K562 (cell line): ENCODE measurements at regions not wholly inside any gene's neighbourhood (a gene's known extent, or its start where the extent isn't known, plus 50 kb on each side); places are given as distances from the start of the nearest gene placed in this dataset.

Source experiments
- ATAC-seq: fragments of 200-7000 bp; cut with Tn5 transposase; 3 replicates; pipeline ENCODE4 v1.9.1; 2020; ENCODE audit warnings: moderate library complexity
- BruUV-seq: library from RNA; stranded (reverse); fragments of 400-500 nt; replicated peaks from 2 replicates; lab custom pipeline; 2021; lab: Mats Ljungman, UMichigan
- CTCF ChIA-PET: fragments of 300-600 bp; formaldehyde crosslinking; extraction: SDS; loops from one replicate; lab custom pipeline; 2021; ENCODE audit warnings: low intra/inter-chr PET ratio; lab: Yijun Ruan, JAX
- POLR2A ChIA-PET: fragments of 300-600, 350-650 bp; sonication (Branson Sonifier 250); formaldehyde crosslinking; extraction: SDS; loops from one replicate; lab custom pipeline; 2021; ENCODE audit warnings: antibody characterized with exemption, inconsistent platforms; lab: Yijun Ruan, JAX
- DNase-seq, 4 experiments: peaks; one replicate each; pipeline versions ENCODE4 v3.0.0 to v3.0.0-alpha.2; 2011 to 2018; ENCODE audit warnings: low spot score in 3 of 4, mixed read lengths in 3 of 4; ENCODE audit errors: extremely low read depth in 1 of 4
- FAIRE-seq: peaks from 2 replicates; lab custom pipeline; 2011; peaks lifted over from hg19 to GRCh38; lab: Jason Lieb, UNC
- H2AFZ ChIP-seq: 2 replicates; pipeline ENCODE4 v1.6.0; 2011; ENCODE audit warnings: low read depth, low read length, control low read depth, inconsistent platforms
- H3K27ac ChIP-seq: fragments of 200-600 bp; 3 replicates; pipeline ENCODE4 v1.8.0; 2011; ENCODE audit warnings: low read depth, mild to moderate bottlenecking, control low read depth, inconsistent platforms, low read length, moderate library complexity, mixed read lengths; ENCODE audit errors: extremely low read depth
- H3K27me3 ChIP-seq, 2 experiments: fragments of 300-600 bp in 1 of 2; 2 replicates in 1 of 2; 3 replicates in 1 of 2; pipeline versions ENCODE4 v1.6.0 to v1.8.0; 2011; ENCODE audit warnings: inconsistent platforms in 2 of 2, low read length in 2 of 2, mild to moderate bottlenecking in 1 of 2, mixed read lengths in 1 of 2, moderate library complexity in 1 of 2; ENCODE audit not compliant: control insufficient read depth in 2 of 2, insufficient read depth in 2 of 2
- H3K36me3 ChIP-seq: fragments of 300-600 bp; 3 replicates; pipeline ENCODE4 v1.8.0; 2011; ENCODE audit warnings: mild to moderate bottlenecking, low read length, inconsistent platforms; ENCODE audit not compliant: control insufficient read depth, insufficient read depth
- H3K4me1 ChIP-seq, 2 experiments: fragments of 200-600 bp in 1 of 2; replicated peaks in 1 of 2; 2 replicates in 1 of 2; 3 replicates in 1 of 2; pipeline versions ENCODE4 v1.5.1 to v1.8.0; 2011; ENCODE audit warnings: inconsistent platforms in 2 of 2, low read length in 2 of 2, mild to moderate bottlenecking in 1 of 2, mixed read lengths in 1 of 2, moderate library complexity in 1 of 2; ENCODE audit not compliant: control insufficient read depth in 2 of 2, insufficient read depth in 2 of 2
- H3K4me2 ChIP-seq: 2 replicates; pipeline ENCODE4 v1.6.1; 2011; ENCODE audit warnings: low read length, control low read depth, inconsistent platforms, mixed read lengths; ENCODE audit not compliant: insufficient read depth
- H3K4me3 ChIP-seq: fragments of 200-600 bp; sonication (generic), shearing (Covaris generic); 2 replicates; pipeline ENCODE4 v1.5.1; 2016; ENCODE audit warnings: control low read depth, inconsistent platforms
- H3K79me2 ChIP-seq: fragments of 200-600 bp; 3 replicates; pipeline ENCODE4 v1.8.0; 2011; ENCODE audit warnings: low read length, inconsistent platforms; ENCODE audit not compliant: control insufficient read depth, insufficient read depth
- H3K9ac ChIP-seq, 2 experiments: 2 replicates each; pipeline versions ENCODE4 v1.6.0 to v1.6.1; 2011; ENCODE audit warnings: low read depth in 2 of 2, low read length in 2 of 2, control low read depth in 1 of 2, inconsistent platforms in 1 of 2, mild to moderate bottlenecking in 1 of 2, mixed read lengths in 1 of 2; ENCODE audit not compliant: insufficient read depth in 1 of 2
- H3K9me1 ChIP-seq: one replicate; pipeline ENCODE4 v1.6.0; 2011; ENCODE audit warnings: inconsistent platforms, mild to moderate bottlenecking, low read length, moderate library complexity; ENCODE audit not compliant: control insufficient read depth, insufficient read depth
- H3K9me3 ChIP-seq: replicated peaks from 2 replicates; pipeline ENCODE4 v1.5.1; 2011; ENCODE audit warnings: low read depth, low read length, inconsistent platforms; ENCODE audit not compliant: control insufficient read depth, insufficient read depth
- H4K20me1 ChIP-seq: replicated peaks from 2 replicates; pipeline ENCODE4 v1.6.1; 2011; ENCODE audit warnings: low read length, inconsistent platforms, mixed read lengths; ENCODE audit not compliant: control insufficient read depth, insufficient read depth
- CBX8 ChIP-seq: fragments of 200-600 bp; sonication (generic); IDR thresholded peaks from 2 replicates; pipeline ENCODE4 v1.6.1; 2012; ENCODE audit warnings: borderline replicate concordance, mixed run types, low read depth, mild to moderate bottlenecking, moderate library complexity, mixed read lengths, low read length, control low read depth, inconsistent platforms; ENCODE audit not compliant: poor library complexity, severe bottlenecking; ENCODE audit errors: extremely low read depth
- E2F3 ChIP-seq: fragments of 250-450 bp; sonication (Bioruptor Pico); IDR thresholded peaks from 2 replicates; pipeline ENCODE4 v1.4.0; 2020; ENCODE audit warnings: mild to moderate bottlenecking
- FOXJ3 ChIP-seq: sonication (generic); formaldehyde crosslinking; IDR thresholded peaks from 2 replicates; pipeline ENCODE4 v1.4.0; 2020; ENCODE audit warnings: mild to moderate bottlenecking, missing genetic modification reagents
- GTF2F1 ChIP-seq: IDR thresholded peaks from 2 replicates; pipeline ENCODE4 v1.6.1; 2011; ENCODE audit warnings: low read depth, low read length, improper control_type of control experiment
- HCFC1 ChIP-seq: IDR thresholded peaks from 2 replicates; pipeline ENCODE4 v1.6.1; 2012; ENCODE audit warnings: low read depth, low read length, improper control_type of control experiment
- HLTF ChIP-seq: fragments of 450-650 bp; IDR thresholded peaks from 2 replicates; pipeline ENCODE4 v1.6.1; 2016
- KHSRP ChIP-seq: fragments of 450-650 bp; IDR thresholded peaks from 2 replicates; pipeline ENCODE4 v1.6.1; 2017
- MED1 ChIP-seq: sonication (generic); formaldehyde crosslinking; IDR thresholded peaks from 2 replicates; pipeline ENCODE4 v1.8.1; 2023; ENCODE audit warnings: missing genetic modification reagents, borderline replicate concordance
- POLR2AphosphoS5 ChIP-seq: IDR thresholded peaks from 2 replicates; pipeline ENCODE4 v1.6.1; 2011; ENCODE audit warnings: mild to moderate bottlenecking, low read depth, low read length, moderate library complexity; ENCODE audit not compliant: control insufficient read depth, insufficient read depth
- POU5F1 ChIP-seq: fragments of 150-350 bp; IDR thresholded peaks from 2 replicates; pipeline ENCODE4 v1.6.1; 2014; ENCODE audit warnings: borderline replicate concordance, low read length, low read depth, mild to moderate bottlenecking; ENCODE audit not compliant: partially characterized antibody
- RAD21 ChIP-seq, 2 experiments: fragments of 250-450 bp in 1 of 2; fragments of 450-650 bp in 1 of 2; sonication (Bioruptor Pico) in 1 of 2; formaldehyde crosslinking in 1 of 2; IDR thresholded peaks in 1 of 2; conservative IDR thresholded peaks in 1 of 2; 2 replicates each; pipeline versions ENCODE4 v1.4.0 to v1.8.0; 2020 to 2022; ENCODE audit warnings: mild to moderate bottlenecking in 2 of 2, moderate library complexity in 1 of 2
- STAT6 ChIP-seq: sonication (generic); formaldehyde crosslinking; IDR thresholded peaks from 2 replicates; pipeline ENCODE4 v1.8.1; 2023; ENCODE audit warnings: mild to moderate bottlenecking, missing genetic modification reagents
- THRB ChIP-seq: fragments of 450-650 bp; formaldehyde crosslinking; conservative IDR thresholded peaks from 2 replicates; pipeline ENCODE4 v1.4.0; 2022; ENCODE audit warnings: mild to moderate bottlenecking, missing genetic modification characterization
- TOE1 ChIP-seq, 2 experiments: fragments of 450-650 bp in 1 of 2; sonication (generic) in 1 of 2; formaldehyde crosslinking in 1 of 2; IDR thresholded peaks; 2 replicates each; pipeline versions ENCODE4 v1.7.1 to v1.8.0; 2016 to 2022; ENCODE audit warnings: borderline replicate concordance in 2 of 2, mild to moderate bottlenecking in 2 of 2, antibody characterized with exemption in 1 of 2, inconsistent platforms in 1 of 2, low read depth in 1 of 2, missing genetic modification reagents in 1 of 2, moderate library complexity in 1 of 2
- U2AF1 ChIP-seq: fragments of 200-400 bp; formaldehyde crosslinking; optimal IDR thresholded peaks from 2 replicates; pipeline ENCODE3; 2017; ENCODE audit warnings: mild to moderate bottlenecking, low read depth, low read length, moderate library complexity
- WHSC1 ChIP-seq: IDR thresholded peaks from one replicate; pipeline ENCODE4 v1.6.1; 2012; ENCODE audit warnings: low read length, control low read depth, inconsistent platforms
- ZNF212 ChIP-seq: fragments of 450-650 bp; formaldehyde crosslinking; IDR thresholded peaks from 2 replicates; pipeline ENCODE4 v1.4.0; 2020; ENCODE audit warnings: mild to moderate bottlenecking
- ZNF232 ChIP-seq: sonication (generic); formaldehyde crosslinking; IDR thresholded peaks from 2 replicates; pipeline ENCODE4 v1.8.0; 2022; ENCODE audit warnings: mild to moderate bottlenecking, missing genetic modification reagents
- ZNF347 ChIP-seq: fragments of 450-650 bp; formaldehyde crosslinking; IDR thresholded peaks from 2 replicates; pipeline ENCODE4 v1.4.0; 2020; ENCODE audit warnings: low read depth, mild to moderate bottlenecking, moderate library complexity
- ZNF431 ChIP-seq: sonication (generic); formaldehyde crosslinking; IDR thresholded peaks from 2 replicates; pipeline ENCODE4 v1.8.0; 2022; ENCODE audit warnings: mild to moderate bottlenecking, missing genetic modification reagents
- WGBS: fragments of 100-300 bp; shearing (Covaris generic); methylation state at CpG from one replicate; pipeline ENCODE4 v1.1.6; 2016; ENCODE audit warnings: low coverage, mixed read lengths; ENCODE audit not compliant: insufficient coverage; ENCODE audit errors: missing lambda C conversion rate; 5-methylcytosine and 5-hydroxymethylcytosine counted together
- in situ Hi-C: fragments of 300-500 bp; cut with MboI; formaldehyde crosslinking; loops from 4 replicates; pipeline ENCODE4 v1.15.0; 2018; ENCODE audit warnings: inconsistent platforms, mixed read lengths
- intact Hi-C: fragments of 100-400 bp; cut with micrococcal nuclease; formaldehyde crosslinking; loops from 2 replicates; pipeline ENCODE4 v1.14.2; 2022

GRCh38 chr9:19550009-19550408 is 141.2 kb downstream of the ACER2 start:
- Histone ChIP-seq H3K36me3 (no peaks in the 10 kb centered on the region), H3K4me1 (no peaks in the 10 kb centered on the region), H3K27me3 (no peaks in the 10 kb centered on the region), H3K9ac (no peak overlapping the region), H3K4me3 (no peak overlapping the region), H3K27ac (no peak overlapping the region), H3K4me2 (no peak overlapping the region), H3K9me3 (no peaks in the 10 kb centered on the region), H2AFZ (no peak overlapping the region), H3K9me1 (no peaks in the 10 kb centered on the region), H4K20me1 (no peaks in the 10 kb centered on the region), H3K79me2 (no peaks in the 10 kb centered on the region)
- no peak for FAIRE-seq
- ATAC-seq = no peak
- POLR2A ChIA-PET = no interaction called here
- no TSS peak for BruUV-seq
- in situ Hi-C loops = no loop called here
- CTCF ChIA-PET = no interaction called here
- TF ChIP-seq FOXJ3 = no peak
- no peak for TF ChIP-seq HLTF
- no peak for TF ChIP-seq E2F3
- TF ChIP-seq STAT6 (CRISPR knock-in tag) = no peak
- no peak for TF ChIP-seq THRB (CRISPR knock-in tag)
- TF ChIP-seq U2AF1 = no peak
- no peak for TF ChIP-seq POLR2AphosphoS5
- TF ChIP-seq WHSC1 = no peak
- TF ChIP-seq KHSRP = no peak
- no peak for TF ChIP-seq GTF2F1
- TF ChIP-seq ZNF212 (CRISPR knock-in tag) = no peak
- TF ChIP-seq RAD21 (CRISPR knock-in tag; conservative IDR thresholded peaks at IDR 0.05 in 1 of 2, IDR thresholded peaks at IDR 0.05 in 1 of 2) = no peak
- TF ChIP-seq ZNF431 = no peak
- no peak for TF ChIP-seq POU5F1
- TF ChIP-seq ZNF232 (CRISPR knock-in tag) = no peak
- no peak for TF ChIP-seq TOE1 (IDR thresholded peaks at IDR 0.05; ENCODE audit: borderline replicate concordance)
- TF ChIP-seq TOE1 (CRISPR knock-in tag; IDR thresholded peaks at IDR 0.05; ENCODE audit: borderline replicate concordance, low read depth) = no peak
- TF ChIP-seq CBX8 = no peak
- TF ChIP-seq ZNF347 (CRISPR knock-in tag) = no peak
- TF ChIP-seq MED1 (CRISPR knock-in tag) = no peak
- no peak for TF ChIP-seq HCFC1
- intact Hi-C loops = no loop called here
- WGBS = 12% methylated on average over 6 of the region's 7 CpGs
- DNase-seq = no peak
